ENCODE measurements at regions not wholly inside any gene's neighbourhood (a gene's known extent, or its start where the extent isn't known, plus 50 kb on each side); places are given as distances from the start of the nearest gene placed in this dataset.
A peak's percentile ranks its signal among the peaks of the same experiment; 100 is the strongest.

GRCh38 chr6:130314271-130314670 is 51.5 kb upstream of the TMEM200A start:
- no peak for DNase-seq

- no peak for DNase-seq
Measured at GRCh38 chr6:130313206-130313605, 52.6 kb upstream of the TMEM200A start.

DNA sequence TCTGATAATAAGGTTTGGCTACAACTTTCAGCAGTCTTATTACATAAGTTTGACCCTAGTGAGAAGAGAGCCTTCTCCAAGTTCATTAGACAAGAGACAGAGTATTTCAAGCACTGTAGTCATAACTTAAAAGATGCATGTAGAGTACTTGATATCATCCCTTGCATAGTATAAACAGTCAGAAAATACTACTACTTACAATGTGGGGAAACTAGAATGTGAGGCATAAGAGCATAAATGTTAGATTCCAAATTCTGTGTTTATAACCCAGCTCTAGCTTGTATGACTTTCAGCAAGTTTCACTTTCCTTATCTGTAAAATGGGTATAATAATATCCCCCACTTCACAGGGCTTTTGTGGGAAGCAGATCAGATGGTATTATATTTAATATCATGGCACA is 56.8 kb upstream of the TMEM200A start:
- no peak for DNase-seq

GRCh38 chr6:130307752-130308361 is 58.0 kb upstream of the TMEM200A start:
- no peak for DNase-seq

GRCh38 chr6:130306377-130306776 is 59.4 kb upstream of the TMEM200A start:
- no peak for DNase-seq

GRCh38 chr6:130303431-130303830 is 62.4 kb upstream of the TMEM200A start:
- no peak for DNase-seq

DNA sequence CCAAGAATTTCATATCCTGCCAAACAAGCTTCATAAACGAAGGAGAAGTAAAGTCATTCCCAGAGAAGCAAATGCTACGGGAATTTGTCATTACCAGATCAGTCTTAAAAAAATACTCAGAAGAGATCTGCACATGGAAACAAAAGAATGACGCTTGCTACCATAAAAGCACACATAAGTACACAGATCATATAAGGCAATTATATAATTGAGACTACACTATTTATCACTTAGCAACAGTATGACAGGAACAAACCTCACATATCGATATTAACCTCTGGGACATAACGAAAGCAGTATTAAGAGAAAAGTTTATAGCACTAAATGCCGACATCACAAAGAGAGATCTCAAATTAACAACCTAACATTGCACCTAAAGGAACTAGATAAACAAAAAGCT is 67.6 kb upstream of the TMEM200A start:
- no peak for DNase-seq

DNA sequence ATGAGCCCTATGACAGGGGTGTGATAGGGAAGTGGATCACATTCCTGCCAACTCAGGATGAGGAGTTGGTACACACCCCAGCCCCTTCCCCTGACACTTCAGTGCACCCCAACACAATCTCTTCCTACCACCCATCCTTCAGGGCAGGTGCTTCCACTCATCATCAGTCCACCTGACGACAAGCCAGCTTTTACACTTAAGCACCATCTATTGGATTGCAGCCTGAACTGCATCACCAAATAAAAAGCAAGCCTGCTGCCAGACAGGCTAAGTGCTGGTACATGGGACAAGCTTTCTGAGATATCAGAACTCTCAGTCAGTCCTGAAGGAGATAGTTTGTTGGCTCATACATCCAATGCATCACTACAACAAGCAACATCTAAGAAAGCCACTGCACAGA is 69.0 kb upstream of the TMEM200A start:
- DNase-seq, result no peak

DNA sequence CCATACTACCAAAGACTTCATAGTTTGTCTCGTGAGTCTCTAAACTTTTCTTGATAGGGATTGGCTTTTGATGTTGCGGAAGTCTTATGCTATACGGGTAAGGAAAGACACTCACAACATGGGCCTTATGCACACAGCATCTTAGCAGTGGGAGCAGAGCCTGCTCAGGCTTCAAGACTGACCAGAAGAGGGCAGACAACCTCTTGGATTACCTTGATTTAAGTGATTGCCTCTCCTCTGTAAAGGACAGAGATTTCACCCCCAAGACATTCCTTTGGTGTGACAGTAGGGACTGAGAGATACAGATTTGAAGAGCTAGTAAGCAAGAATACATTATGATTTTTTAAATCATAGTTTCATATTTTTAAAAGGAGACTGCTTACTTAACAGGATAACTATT is 71.0 kb upstream of the SAMD3 start:
- DNase-seq, result peak; percentile 4

DNA sequence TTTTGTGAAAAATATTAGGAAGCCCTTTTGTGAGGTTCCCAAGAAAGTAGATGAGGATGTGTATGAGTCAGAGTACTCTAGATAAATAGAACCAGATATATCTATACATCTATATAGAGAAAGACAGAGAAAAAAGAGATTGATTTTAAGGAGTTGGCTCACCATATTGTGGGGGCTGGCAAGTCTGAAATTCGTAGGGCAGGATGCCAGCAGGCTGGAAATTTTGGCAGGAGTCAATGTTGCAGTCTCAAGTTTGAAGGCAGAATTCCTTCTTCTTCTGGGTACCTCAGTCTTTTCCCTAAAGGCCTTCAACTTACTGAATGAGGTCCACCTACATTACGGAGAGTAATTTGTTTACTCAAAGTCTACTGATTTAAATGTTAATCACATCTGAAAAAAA is 65.3 kb upstream of the SAMD3 start:
- DNase-seq, result no peak

GRCh38 chr6:130282234-130282995 is 59.7 kb upstream of the SAMD3 start:
- DNase-seq, result peak; percentile 18

DNA sequence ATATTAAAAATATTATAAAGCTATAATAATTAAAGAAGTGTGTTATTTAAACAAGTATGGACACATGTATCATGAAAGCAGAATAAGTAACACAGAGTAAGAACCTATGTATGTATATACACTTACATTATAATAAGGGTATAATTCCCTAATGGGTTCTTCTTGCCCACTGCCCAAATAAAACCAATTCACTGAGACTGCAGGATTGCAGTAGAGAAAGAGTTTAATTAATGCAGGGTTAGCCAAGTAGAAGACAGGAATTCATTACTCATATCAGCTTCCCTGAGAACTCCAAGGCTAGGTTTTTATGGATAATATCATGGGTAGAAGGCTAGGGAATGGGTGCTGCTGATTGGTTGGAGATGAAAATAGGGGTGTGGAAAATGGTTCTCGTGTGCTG is 53.8 kb upstream of the SAMD3 start:
- DNase-seq, result no peak

DNA sequence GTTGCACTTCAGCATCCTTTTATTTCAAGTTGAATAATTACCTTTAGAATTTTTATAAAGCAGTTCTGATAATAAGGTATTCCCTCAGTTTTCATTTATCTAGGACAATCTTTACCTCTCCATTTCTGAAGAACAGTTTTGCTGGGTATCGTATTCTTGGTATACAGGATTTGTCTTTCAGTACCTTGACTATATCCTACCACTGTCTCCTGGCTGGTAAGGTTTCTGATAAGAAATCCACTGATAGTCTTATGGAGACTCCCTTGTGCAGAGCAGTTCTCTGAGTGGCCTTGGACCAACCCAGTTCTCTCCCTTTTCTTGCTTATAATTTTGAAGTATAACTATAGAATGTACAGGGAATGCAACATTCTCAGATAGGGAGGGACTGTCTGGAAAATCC is 51.3 kb upstream of the SAMD3 start:
- DNase-seq, result no peak
